ENCODE measurements at regions not wholly inside any gene's neighbourhood (a gene's known extent, or its start where the extent isn't known, plus 50 kb on each side); places are given as distances from the start of the nearest gene placed in this dataset.

- DNase-seq (ENCODE audit: low spot score) = no peak
These were observed 739.7 kb upstream of the FZD8 start for GRCh38 chr10:36381748-36382147.

DNA sequence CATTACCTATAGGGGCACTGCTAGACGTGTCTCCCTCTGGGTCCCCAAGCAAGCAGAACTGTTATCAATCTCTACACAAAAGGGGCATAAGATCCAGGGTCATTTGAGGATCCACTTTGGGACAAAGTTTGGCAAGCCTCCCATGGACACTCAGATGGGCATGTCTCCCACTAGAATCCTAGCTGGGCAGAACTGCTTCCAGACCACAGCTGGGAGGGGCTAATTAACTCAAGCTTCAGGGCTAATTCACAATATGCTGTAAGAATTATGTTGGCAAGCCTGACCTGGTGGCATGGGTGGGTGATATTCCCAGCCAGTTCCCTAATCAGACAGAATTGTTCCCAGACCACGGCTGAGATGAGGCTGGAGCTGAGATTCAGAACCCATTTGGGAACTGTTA, 738.4 kb upstream of the FZD8 start:
- DNase-seq (ENCODE audit: low spot score) = no peak

GRCh38 chr10:36375107-36375506, 733.0 kb upstream of the FZD8 start:
- DNase-seq (ENCODE audit: low spot score) = no peak

- no peak for DNase-seq (ENCODE audit: low spot score)
These were observed 731.5 kb upstream of the FZD8 start for GRCh38 chr10:36373424-36374096.

DNA sequence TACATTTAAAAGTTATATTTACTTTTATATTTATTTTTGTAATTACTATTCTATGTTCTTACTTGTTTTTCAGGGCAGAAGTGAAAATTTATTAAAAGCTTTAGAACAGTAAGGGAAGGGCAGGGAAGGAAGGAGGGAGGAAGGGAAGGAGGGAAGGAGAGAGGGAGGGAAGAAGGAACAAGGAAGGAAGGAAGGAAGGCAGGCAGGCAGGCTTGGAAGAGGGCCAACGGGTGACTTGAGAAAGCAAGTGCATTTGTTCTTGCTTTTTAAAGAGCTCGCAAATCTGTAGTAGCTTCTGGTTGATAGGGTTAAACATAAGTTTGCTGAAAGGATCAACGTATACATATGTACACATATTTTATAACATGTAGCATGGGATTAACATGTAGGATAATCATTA, 725.3 kb upstream of the FZD8 start:
- DNase-seq (ENCODE audit: low spot score) = no peak

- DNase-seq (ENCODE audit: low spot score) = no peak
These were observed 724.7 kb upstream of the FZD8 start for GRCh38 chr10:36366843-36367242.

DNA sequence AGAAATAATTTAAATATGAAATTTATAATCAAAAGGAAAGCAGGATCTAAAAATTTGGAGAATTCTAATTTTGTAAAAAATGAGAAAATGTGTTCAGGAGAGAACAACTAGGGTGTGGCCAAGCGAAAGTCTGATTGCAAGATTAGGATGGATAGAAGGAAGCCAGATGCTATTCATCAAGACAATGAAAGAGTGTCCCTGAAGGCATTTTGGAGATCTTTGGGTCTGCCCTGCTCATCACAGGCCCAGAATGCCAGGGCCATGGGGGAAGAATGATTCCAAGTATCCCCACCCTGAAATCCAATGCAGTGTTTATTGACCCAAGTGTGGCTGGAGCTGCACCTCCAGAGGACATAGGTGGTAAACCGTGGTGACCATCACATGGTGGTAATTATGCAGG, 724.0 kb upstream of the FZD8 start:
- no peak for DNase-seq (ENCODE audit: low spot score)

GRCh38 chr10:36362257-36362656, 720.2 kb upstream of the FZD8 start:
- DNase-seq (ENCODE audit: low spot score) = peak; percentile 32

- no peak for DNase-seq (ENCODE audit: low spot score)
These were observed 716.6 kb upstream of the FZD8 start for GRCh38 chr10:36358736-36359135.

GRCh38 chr10:36354633-36355032, 712.5 kb upstream of the FZD8 start:
- no peak for DNase-seq (ENCODE audit: low spot score)

DNA sequence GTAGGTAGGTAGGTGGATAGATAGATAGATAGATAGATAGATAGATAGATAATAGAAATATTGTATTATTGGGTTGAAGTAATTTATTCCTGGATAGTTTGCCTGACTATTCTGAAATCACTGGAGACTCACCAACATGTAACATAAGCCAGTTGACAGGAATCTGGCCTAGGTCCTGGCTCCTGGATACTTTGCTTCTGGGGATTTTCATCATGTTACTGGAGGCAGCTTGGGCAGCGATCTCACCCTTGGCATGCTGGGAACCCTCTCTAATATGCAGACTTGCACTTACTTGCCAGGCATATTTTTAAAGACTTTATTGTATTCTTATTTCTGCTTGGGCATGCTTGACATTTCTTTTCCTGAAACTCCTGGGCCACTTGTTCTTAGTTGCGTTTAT, 709.1 kb upstream of the FZD8 start:
- DNase-seq (ENCODE audit: low spot score) = no peak

- DNase-seq (ENCODE audit: low spot score) = no peak
These were observed 707.5 kb upstream of the FZD8 start for GRCh38 chr10:36349445-36350078.

GRCh38 chr10:36345807-36346206, 703.7 kb upstream of the FZD8 start:
- no peak for DNase-seq (ENCODE audit: low spot score)

- no peak for DNase-seq (ENCODE audit: low spot score)
These were observed 703.1 kb upstream of the FZD8 start for GRCh38 chr10:36345175-36345533.

- no peak for DNase-seq (ENCODE audit: low spot score)
These were observed 702.4 kb upstream of the FZD8 start for GRCh38 chr10:36344240-36345174.

DNA sequence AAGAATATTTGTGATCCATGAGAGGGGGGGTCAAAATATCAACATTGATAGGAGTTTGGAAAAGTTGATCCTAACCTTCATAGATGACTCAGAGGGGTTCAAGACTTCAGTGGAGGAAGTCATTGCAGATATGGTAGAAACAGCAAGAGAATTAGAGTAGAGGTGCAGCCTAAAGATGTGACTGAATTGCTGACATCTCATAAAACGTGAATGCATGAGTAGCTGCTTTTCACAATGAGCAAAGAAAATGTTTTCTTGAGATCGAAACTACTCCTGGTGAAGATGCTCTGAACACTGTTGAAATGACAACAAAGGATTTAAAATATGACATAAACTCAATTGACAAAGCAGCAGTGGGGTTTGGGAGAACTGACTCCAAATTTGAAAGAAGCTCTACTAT, 700.7 kb upstream of the FZD8 start:
- no peak for DNase-seq (ENCODE audit: low spot score)

GRCh38 chr10:36341471-36341870, 699.4 kb upstream of the FZD8 start:
- no peak for DNase-seq (ENCODE audit: low spot score)

GRCh38 chr10:36336315-36336714, 694.2 kb upstream of the FZD8 start:
- DNase-seq (ENCODE audit: low spot score) = no peak

- DNase-seq (ENCODE audit: low spot score) = no peak
These were observed 691.4 kb upstream of the FZD8 start for GRCh38 chr10:36333446-36333845.

GRCh38 chr10:36332926-36333325, 690.8 kb upstream of the FZD8 start:
- DNase-seq (ENCODE audit: low spot score) = peak; percentile 52

DNA sequence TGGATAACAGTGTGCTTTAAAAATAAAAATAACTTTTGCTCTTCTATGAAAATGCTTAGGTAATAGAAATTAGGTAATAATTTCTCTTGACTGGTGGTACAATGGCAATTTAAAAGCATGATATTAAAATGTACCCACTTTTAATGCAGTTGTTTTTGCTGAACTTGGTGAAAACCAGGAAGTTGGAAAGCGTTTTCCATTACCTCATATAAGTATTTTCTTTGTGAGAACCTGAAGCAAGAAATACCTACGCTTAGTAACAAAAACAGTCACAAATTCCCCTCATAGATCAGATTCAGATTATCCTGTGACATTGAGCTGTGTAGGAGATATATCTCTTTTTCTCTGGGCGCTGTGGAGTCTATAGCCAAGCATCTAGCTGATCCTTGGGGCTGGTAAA, 689.0 kb upstream of the FZD8 start:
- DNase-seq (ENCODE audit: low spot score) = no peak

GRCh38 chr10:36325815-36326214, 683.7 kb upstream of the FZD8 start:
- DNase-seq (ENCODE audit: low spot score) = peak; percentile 88

GRCh38 chr10:36324831-36325230, 682.7 kb upstream of the FZD8 start:
- no peak for DNase-seq (ENCODE audit: low spot score)
